Testis (tissue), 2 donors: ENCODE measurements at regions not wholly inside any gene's neighbourhood (a gene's known extent, or its start where the extent isn't known, plus 50 kb on each side); places are given as distances from the start of the nearest gene placed in this dataset.

Source experiments
- POLR2A ChIP-seq: fragments of 450-650 bp; IDR thresholded peaks from one replicate; pipeline ENCODE4 v1.6.1; 2017; ENCODE audit warnings: antibody characterized with exemption, mild to moderate bottlenecking, moderate library complexity
- TF ChIP-seq, protein P1 (sequence below), 3 experiments: fragments of 450-650 bp in 2 of 3; fragments of 200-600 bp in 1 of 3; sonication (generic) in 1 of 3; IDR thresholded peaks; one replicate each; pipeline ENCODE4 v1.5.1; 2016 to 2019; ENCODE audit warnings: antibody characterized with exemption in 3 of 3, mild to moderate bottlenecking in 2 of 3, moderate library complexity in 1 of 3

DNA sequence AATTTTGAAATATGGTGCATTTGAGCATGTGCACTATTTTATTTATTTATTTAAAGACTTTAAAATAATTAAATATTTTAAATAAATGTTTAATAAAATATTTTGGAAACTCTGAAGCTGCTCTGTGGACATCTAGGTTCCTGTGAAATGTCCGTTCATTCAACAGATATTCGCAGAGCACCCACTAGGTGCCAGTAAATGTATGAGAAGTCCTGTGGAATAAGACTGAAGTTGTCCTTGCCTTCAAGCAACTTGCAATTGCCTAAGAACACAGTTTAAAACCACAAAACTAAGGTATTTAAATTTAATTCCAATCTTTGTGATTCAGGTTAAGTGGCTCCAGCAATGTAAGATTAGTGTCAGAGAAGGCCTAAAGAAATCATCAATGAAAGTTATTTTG is 306.7 kb downstream of the GBA3 start:
- TF ChIP-seq, protein P1, sequence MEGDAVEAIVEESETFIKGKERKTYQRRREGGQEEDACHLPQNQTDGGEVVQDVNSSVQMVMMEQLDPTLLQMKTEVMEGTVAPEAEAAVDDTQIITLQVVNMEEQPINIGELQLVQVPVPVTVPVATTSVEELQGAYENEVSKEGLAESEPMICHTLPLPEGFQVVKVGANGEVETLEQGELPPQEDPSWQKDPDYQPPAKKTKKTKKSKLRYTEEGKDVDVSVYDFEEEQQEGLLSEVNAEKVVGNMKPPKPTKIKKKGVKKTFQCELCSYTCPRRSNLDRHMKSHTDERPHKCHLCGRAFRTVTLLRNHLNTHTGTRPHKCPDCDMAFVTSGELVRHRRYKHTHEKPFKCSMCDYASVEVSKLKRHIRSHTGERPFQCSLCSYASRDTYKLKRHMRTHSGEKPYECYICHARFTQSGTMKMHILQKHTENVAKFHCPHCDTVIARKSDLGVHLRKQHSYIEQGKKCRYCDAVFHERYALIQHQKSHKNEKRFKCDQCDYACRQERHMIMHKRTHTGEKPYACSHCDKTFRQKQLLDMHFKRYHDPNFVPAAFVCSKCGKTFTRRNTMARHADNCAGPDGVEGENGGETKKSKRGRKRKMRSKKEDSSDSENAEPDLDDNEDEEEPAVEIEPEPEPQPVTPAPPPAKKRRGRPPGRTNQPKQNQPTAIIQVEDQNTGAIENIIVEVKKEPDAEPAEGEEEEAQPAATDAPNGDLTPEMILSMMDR (IDR thresholded peaks at IDR 0.05), result no peak
- no peak for TF ChIP-seq POLR2A
